GM12878 (cell line): ENCODE measurements at regions not wholly inside any gene's neighbourhood (a gene's known extent, or its start where the extent isn't known, plus 50 kb on each side); places are given as distances from the start of the nearest gene placed in this dataset.

Source experiments
- MXI1 ChIP-seq: fragments of 150-350 bp; IDR thresholded peaks from 2 replicates; pipeline ENCODE4 v1.6.1; 2011; ENCODE audit warnings: low read depth, mild to moderate bottlenecking, inconsistent platforms, low read length, improper control_type of control experiment
- TAF1 ChIP-seq: IDR thresholded peaks from 2 replicates; pipeline ENCODE4 v1.6.1; 2011; ENCODE audit warnings: mild to moderate bottlenecking, low read depth, low read length, borderline replicate concordance
- TF ChIP-seq, protein P1 (sequence below): fragments of 450-650 bp; IDR thresholded peaks from 2 replicates; pipeline ENCODE4 v1.6.1; 2018; ENCODE audit warnings: borderline replicate concordance, mild to moderate bottlenecking; ENCODE audit not compliant: partially characterized antibody

DNA sequence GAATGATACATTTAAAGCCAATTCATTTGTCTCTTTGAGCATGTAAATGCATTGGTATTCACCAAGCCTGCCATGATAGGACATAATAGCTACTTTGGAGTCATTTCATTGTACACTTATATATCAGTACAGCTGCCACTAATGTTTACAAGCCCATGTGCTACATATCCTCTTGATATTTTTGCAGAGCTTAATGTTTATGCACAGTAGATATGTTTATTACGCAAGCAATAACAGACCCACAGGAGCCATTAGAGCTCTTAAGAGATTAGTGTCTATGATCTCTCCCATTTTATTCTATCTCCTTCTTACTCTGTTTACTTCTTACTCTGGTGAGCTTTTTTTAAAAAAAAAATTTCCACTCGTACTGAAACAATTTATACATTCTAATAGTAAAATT is 1132.1 kb upstream of the ZEB2 start:
- TF ChIP-seq MXI1 = no peak
- TF ChIP-seq TAF1 = no peak
- TF ChIP-seq, protein P1, sequence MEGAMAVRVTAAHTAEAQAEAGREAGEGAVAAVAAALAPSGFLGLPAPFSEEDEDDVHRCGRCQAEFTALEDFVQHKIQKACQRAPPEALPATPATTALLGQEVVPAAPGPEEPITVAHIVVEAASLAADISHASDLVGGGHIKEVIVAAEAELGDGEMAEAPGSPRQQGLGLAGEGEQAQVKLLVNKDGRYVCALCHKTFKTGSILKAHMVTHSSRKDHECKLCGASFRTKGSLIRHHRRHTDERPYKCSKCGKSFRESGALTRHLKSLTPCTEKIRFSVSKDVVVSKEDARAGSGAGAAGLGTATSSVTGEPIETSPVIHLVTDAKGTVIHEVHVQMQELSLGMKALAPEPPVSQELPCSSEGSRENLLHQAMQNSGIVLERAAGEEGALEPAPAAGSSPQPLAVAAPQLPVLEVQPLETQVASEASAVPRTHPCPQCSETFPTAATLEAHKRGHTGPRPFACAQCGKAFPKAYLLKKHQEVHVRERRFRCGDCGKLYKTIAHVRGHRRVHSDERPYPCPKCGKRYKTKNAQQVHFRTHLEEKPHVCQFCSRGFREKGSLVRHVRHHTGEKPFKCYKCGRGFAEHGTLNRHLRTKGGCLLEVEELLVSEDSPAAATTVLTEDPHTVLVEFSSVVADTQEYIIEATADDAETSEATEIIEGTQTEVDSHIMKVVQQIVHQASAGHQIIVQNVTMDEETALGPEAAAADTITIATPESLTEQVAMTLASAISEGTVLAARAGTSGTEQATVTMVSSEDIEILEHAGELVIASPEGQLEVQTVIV = no peak
